ENCODE measurements at regions not wholly inside any gene's neighbourhood (a gene's known extent, or its start where the extent isn't known, plus 50 kb on each side); places are given as distances from the start of the nearest gene placed in this dataset.

- no peak overlapping the region for H2BK20ac ChIP-seq (ENCODE audit: low read length)
- H3K79me2 ChIP-seq (ENCODE audit: control insufficient read depth in 1 of 2, insufficient read depth in 2 of 2, low read length in 2 of 2): no peaks in the 10 kb centered on the region
- no peak overlapping the region for H4K91ac ChIP-seq (replicated peaks; ENCODE audit: insufficient read length, low read length)
- no peaks in the 10 kb centered on the region for H3K9me3 ChIP-seq (ENCODE audit: insufficient read depth in 2 of 2, low read depth in 1 of 2, low read length in 1 of 2)
- no peaks in the 10 kb centered on the region for H3K23me2 ChIP-seq (ENCODE audit: low read depth, low read length)
- H3K27ac ChIP-seq (ENCODE audit: low read depth, low read length): no peak overlapping the region
- CTCF ChIA-PET (ENCODE audit: partially characterized antibody): interaction anchor here (0.6 kb wide), 1 partner anchor 81 kb away, joined by 3 read pairs; no protein-coding TSS in a partner anchor
- POLR2A ChIA-PET (ENCODE audit: partially characterized antibody): no interaction called here
- no peak overlapping the region for H3K4ac ChIP-seq (replicated peaks; ENCODE audit: insufficient read length, low read depth, low read length)
- H3K4me2 ChIP-seq (ENCODE audit: insufficient read depth in 1 of 2, low read depth in 2 of 2, low read length in 2 of 2): no peak overlapping the region
- no peak overlapping the region for H2BK15ac ChIP-seq (ENCODE audit: low read length)
- H3K27me3 ChIP-seq (replicated peaks in 1 of 4; ENCODE audit: control insufficient read depth in 3 of 4, extremely low read depth in 1 of 4, insufficient read depth in 3 of 4, low read length in 3 of 4): peaks cover 0 to 1% (median 0%) of the 10 kb centered on the region in 4 experiments; a peak in 1 of 7 replicates
- no peak overlapping the region for H4K8ac ChIP-seq (ENCODE audit: extremely low read depth, insufficient read depth, low read length)
- H3K18ac ChIP-seq (ENCODE audit: extremely low read depth, low read length): no peak overlapping the region
- no peak overlapping the region for H4K5ac ChIP-seq (ENCODE audit: insufficient read length, low read depth, low read length)
- no peak overlapping the region for H3K4me3 ChIP-seq (ENCODE audit: extremely low read depth in 1 of 4, insufficient read depth in 2 of 4, low read depth in 3 of 4, low read length in 4 of 4)
- WGBS, 2 experiments (ENCODE audit: extremely low coverage in 1 of 2, insufficient coverage in 1 of 2, insufficient read length in 1 of 2, insufficient replicate concordance in 2 of 2, low coverage in 1 of 2, low lambda C conversion rate in 2 of 2, missing lambda C conversion rate in 1 of 2): 83% methylated on average over 12 of the region's 12 CpGs; no CpG with 5 or more reads in 1 of the 2 experiments
- no peak overlapping the region for H2BK120ac ChIP-seq (replicated peaks; ENCODE audit: low read depth, low read length)
- no peaks in the 10 kb centered on the region for H3K4me1 ChIP-seq (replicated peaks in 1 of 4; ENCODE audit: control insufficient read depth in 3 of 4, insufficient read depth in 4 of 4, low read length in 3 of 4)
- H3K23ac ChIP-seq (ENCODE audit: insufficient read length): no peak overlapping the region
- H3K9ac ChIP-seq (replicated peaks in 1 of 4; ENCODE audit: extremely low read depth in 1 of 4, low read depth in 3 of 4, low read length in 3 of 4): no peak overlapping the region
- no peak overlapping the region for H2BK5ac ChIP-seq (ENCODE audit: low read depth, low read length)
- FAIRE-seq: no peak
- DNase-seq (ENCODE audit: low read depth in 1 of 2, low spot score in 2 of 2): no peak
- H3K36me3 ChIP-seq (ENCODE audit: control insufficient read depth in 2 of 4, insufficient read depth in 4 of 4, low read length in 3 of 4): no peaks in the 10 kb centered on the region
- no peak overlapping the region for H3K14ac ChIP-seq (ENCODE audit: insufficient read length)
- no peak overlapping the region for H2AK5ac ChIP-seq (ENCODE audit: low read depth, low read length)
- H3K79me1 ChIP-seq (ENCODE audit: low read depth, low read length): no peaks in the 10 kb centered on the region
- H2BK12ac ChIP-seq (ENCODE audit: low read depth, low read length): no peak overlapping the region
- H2AFZ ChIP-seq (ENCODE audit: low read length): no peak overlapping the region
- H3K56ac ChIP-seq (replicated peaks; ENCODE audit: insufficient read length, low read depth, low read length): no peak overlapping the region
- H4K20me1 ChIP-seq (replicated peaks in 1 of 2; ENCODE audit: control insufficient read depth in 1 of 2, insufficient read depth in 2 of 2, low read length in 2 of 2): no peaks in the 10 kb centered on the region
- TF ChIP-seq USF2 (IDR thresholded peaks at IDR 0.05; ENCODE audit: low read length) (no peak), SIX5 (IDR thresholded peaks at IDR 0.05; ENCODE audit: low read depth, low read length) (no peak), BACH1 (IDR thresholded peaks at IDR 0.05; ENCODE audit: low read length) (no peak), NRF1 (IDR thresholded peaks at IDR 0.05; ENCODE audit: low read depth, low read length) (no peak), CBX5 (IDR thresholded peaks at IDR 0.05; ENCODE audit: low read depth, low read length) (no peak), YY1 (IDR thresholded peaks at IDR 0.05; ENCODE audit: low read depth, low read length) (no peak), SP2 (IDR thresholded peaks at IDR 0.05; ENCODE audit: low read length) (no peak), ZNF274 (IDR thresholded peaks at IDR 0.05; ENCODE audit: borderline replicate concordance, extremely low read depth, low read length) (no peak), ATF2 (IDR thresholded peaks at IDR 0.05; ENCODE audit: low read length) (no peak), RXRA (IDR thresholded peaks at IDR 0.05; ENCODE audit: insufficient read depth, low read depth, low read length) (no peak), CEBPB (IDR thresholded peaks at IDR 0.05; ENCODE audit: low read depth, low read length) (no peak), EP300 (IDR thresholded peaks at IDR 0.05; ENCODE audit: borderline replicate concordance in 1 of 2, low read depth in 2 of 2, low read length in 2 of 2) (no peak), SP1 (IDR thresholded peaks at IDR 0.05; ENCODE audit: low read depth, low read length) (no peak)
These were observed 466.6 kb upstream of the C1orf87 start for GRCh38 chr1:60540141-60540540.
